ENCODE measurements at regions not wholly inside any gene's neighbourhood (a gene's known extent, or its start where the extent isn't known, plus 50 kb on each side); places are given as distances from the start of the nearest gene placed in this dataset. TPM values are rescaled to one million over a fixed set of nuclear protein-coding genes. Genes with fewer than 3 reads are reported as not detected.
"Not testable (repeated sequence)": the region's sequence is repeated elsewhere in the genome, so short reads cannot be mapped to it uniquely, and the experiment has no call there.

DNA sequence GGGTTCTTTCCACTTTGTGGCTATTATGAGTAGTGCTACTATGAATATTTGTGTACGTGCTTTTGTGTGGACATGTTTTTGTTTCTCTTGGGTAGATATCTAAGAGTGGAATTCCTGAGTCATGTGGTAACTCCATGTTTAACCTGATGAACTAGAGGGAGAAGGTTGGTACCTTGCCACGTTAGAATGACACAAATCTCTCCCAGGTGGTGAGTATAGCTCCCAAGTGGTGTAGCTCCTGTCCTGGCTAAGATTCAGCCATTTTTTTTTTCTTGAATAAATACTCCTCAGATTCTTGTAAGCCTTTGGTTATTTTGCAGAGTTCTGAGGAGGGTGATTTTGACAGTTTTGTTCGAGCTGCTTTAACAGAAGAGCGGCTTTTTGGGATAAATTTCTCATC lies 83.2 kb upstream of the DPP6 start:
- H3K27me3 ChIP-seq (ENCODE audit: control insufficient read depth, insufficient read depth, low read length); H3K36me3 ChIP-seq (ENCODE audit: control insufficient read depth, insufficient read depth, low read length); CTCF ChIA-PET; H3K4me3 ChIP-seq (ENCODE audit: low read depth, low read length); POLR2A ChIA-PET; DNase-seq (ENCODE audit: low read depth): not testable (repeated sequence)

DNA sequence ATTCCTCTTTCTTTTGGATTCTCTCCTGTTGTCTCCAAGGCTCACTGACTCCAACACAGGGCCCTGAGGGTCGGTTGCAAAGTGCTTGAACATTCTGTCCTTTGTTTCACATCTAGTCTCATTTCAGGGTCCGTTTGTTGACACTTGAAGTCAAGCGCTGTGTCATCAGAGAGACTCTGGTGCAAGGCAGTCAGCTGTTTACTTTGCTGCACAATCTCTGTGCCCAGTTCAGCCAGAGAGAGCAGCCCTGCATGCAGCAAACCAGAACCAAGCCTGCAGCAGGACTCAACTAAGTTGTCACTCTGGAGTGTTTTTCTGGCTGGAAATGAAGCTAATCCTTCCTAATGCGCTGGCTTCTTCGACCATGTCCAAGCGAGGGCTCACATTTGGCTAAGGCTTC lies 77.6 kb upstream of the DPP6 start:
- H3K36me3 ChIP-seq (ENCODE audit: control insufficient read depth, insufficient read depth, low read length); CTCF ChIA-PET; POLR2A ChIA-PET; DNase-seq (ENCODE audit: low read depth); H3K27me3 ChIP-seq (ENCODE audit: control insufficient read depth, insufficient read depth, low read length); H3K4me3 ChIP-seq (ENCODE audit: low read depth, low read length): not testable (repeated sequence)

DNA sequence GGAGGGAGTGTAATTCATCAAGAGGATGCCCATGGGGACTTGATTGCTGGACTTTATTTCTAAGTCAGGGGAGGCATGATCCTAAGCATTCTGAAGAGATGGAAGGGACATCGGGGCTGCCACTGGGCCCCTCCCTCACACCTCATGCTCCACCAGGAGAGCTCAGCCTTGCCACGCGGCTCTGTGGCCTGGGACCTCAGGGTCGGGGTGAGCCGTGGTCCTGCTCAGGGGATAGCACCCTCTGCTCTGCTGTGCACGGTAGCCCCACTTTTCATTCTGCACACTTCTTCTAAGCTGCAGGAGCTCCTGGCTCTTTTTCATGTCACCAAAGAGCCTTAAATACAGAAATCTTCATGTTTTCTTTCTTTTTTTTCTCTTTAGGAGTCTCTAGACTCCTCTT lies 75.5 kb upstream of the DPP6 start:
- POLR2A ChIA-PET; H3K27me3 ChIP-seq (ENCODE audit: control insufficient read depth, insufficient read depth, low read length); H3K4me3 ChIP-seq (ENCODE audit: low read depth, low read length); H3K36me3 ChIP-seq (ENCODE audit: control insufficient read depth, insufficient read depth, low read length); CTCF ChIA-PET; DNase-seq (ENCODE audit: low read depth): not testable (repeated sequence)

DNA sequence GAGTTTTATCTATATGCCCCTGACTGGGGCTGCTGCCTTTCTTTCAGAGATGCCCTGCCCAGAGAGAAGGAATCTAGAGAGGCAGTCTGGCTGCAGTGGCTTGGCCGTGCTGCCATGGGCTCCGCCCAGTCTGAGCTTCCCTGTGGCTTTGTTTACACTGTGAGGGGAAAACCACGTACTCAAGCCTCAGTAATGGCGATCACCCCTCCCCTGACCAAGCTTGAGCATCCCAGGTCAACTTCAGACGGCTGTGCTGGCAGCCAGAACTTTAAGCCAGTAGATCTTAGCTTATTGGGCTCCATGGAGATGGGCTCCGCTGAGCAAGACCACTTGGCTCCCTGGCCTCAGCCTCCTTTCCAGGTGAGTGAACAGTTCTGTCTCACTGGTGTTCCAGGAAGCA lies 69.0 kb upstream of the DPP6 start:
- H3K36me3 ChIP-seq (ENCODE audit: control insufficient read depth, insufficient read depth, low read length); POLR2A ChIA-PET; DNase-seq (ENCODE audit: low read depth); H3K27me3 ChIP-seq (ENCODE audit: control insufficient read depth, insufficient read depth, low read length); CTCF ChIA-PET; H3K4me3 ChIP-seq (ENCODE audit: low read depth, low read length): not testable (repeated sequence)

DNA sequence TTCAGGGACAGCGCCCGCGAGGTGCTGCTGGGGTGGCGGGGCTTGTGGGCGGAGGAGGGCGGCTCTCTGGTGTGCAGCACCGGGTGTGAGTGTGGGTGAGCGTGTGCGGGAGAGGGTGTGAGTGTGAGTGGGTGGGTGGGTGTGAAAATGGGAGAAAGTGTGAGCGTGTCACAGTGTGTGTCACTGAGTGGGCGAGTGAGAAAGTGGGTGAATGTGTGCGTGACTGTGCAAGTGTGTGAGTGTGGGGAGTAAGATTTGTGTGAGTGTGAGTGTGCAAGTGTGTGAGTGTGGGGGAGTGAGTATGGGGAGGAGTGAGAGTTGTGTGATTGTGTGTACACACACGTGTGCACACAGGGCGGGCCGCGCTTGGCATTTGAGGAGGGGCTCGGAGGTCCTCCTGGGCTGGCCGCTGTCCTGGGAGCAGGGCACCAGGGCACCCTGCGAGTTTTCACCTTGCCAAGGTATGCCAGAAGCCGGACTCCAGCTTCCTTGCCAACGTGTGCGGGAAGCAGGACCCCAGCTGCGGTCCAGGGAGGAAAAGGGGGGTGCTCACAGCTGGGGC lies 63.1 kb upstream of the DPP6 start:
- DNase-seq (ENCODE audit: low read depth); H3K4me3 ChIP-seq (ENCODE audit: low read depth, low read length); H3K36me3 ChIP-seq (ENCODE audit: control insufficient read depth, insufficient read depth, low read length); CTCF ChIA-PET; POLR2A ChIA-PET; H3K27me3 ChIP-seq (ENCODE audit: control insufficient read depth, insufficient read depth, low read length): not testable (repeated sequence)

DNA sequence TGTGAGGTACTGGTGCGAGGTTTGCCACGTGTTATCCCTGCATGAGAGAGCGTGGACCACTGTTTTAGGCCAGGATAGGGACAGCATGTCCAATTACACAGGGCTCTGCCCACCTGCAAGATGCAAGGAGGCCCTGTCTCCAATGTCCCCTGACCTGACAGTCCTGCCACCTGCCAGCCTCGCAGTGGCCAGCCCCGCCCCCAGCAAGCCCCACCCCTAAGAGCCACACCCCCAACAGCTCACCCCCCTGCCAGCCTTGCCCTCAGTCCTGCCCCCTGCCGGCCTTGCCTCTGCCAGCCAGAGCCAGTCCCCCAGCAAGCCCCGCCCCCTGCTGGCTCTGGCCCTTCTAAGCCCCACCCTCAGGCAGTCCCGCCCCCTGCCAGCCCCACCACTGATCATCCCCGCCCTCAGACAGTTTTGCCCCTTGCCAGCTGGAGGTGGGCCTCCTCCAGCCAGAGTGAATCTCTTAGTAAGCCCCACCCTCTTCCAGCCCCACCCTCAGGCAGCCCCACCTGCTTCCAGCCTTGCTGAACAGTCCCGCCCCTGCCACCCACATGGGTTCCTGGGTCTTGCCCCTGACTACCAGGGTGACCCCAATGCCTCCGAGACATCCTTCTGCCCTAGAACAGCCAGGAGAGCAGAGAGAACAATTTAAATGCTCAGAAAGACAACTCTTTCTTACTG lies 62.3 kb upstream of the DPP6 start:
- H3K4me3 ChIP-seq (ENCODE audit: low read depth, low read length); DNase-seq (ENCODE audit: low read depth); H3K27me3 ChIP-seq (ENCODE audit: control insufficient read depth, insufficient read depth, low read length); POLR2A ChIA-PET; H3K36me3 ChIP-seq (ENCODE audit: control insufficient read depth, insufficient read depth, low read length); CTCF ChIA-PET: not testable (repeated sequence)

DNA sequence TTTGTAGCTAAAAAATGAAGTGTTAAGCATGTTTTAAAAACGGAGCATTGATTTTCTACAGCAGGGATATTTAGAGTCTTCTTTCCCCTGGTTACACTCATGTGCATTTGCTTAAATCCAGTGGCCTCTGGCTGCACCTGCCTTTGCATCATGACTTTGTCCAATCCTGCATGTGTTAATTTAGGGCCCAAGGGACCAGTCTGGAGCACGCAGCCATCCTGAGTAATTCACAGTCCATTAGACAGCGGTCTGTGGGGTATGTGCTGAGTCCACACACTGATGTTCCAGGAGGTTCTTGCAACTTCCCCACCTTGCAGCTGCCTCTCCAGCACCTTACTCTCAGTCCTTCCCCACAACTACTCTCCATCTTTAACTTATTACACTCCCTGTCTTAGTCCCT lies 60.7 kb upstream of the DPP6 start:
- DNase-seq (ENCODE audit: low read depth); POLR2A ChIA-PET; H3K4me3 ChIP-seq (ENCODE audit: low read depth, low read length); H3K27me3 ChIP-seq (ENCODE audit: control insufficient read depth, insufficient read depth, low read length); H3K36me3 ChIP-seq (ENCODE audit: control insufficient read depth, insufficient read depth, low read length); CTCF ChIA-PET: not testable (repeated sequence)

DNA sequence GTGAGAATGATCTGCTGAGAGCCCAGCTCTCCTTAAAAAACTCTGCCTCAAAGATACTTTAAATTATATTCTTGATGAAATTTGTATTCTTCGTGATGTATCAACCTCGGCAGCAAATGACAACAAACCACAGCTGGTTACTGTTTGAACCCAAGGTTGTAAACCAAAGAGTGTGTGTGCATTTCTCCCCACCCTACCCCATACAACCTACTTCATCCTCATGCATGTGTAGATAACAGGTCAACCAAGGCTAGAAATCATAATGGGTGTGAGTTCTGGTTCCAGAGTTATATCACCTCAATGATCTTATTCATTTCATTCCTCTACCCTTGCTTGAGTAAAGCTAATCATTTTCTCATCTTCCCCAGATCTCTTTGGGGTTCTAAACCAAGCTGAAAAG lies 58.8 kb upstream of the DPP6 start:
- DNase-seq (ENCODE audit: low read depth); H3K27me3 ChIP-seq (ENCODE audit: control insufficient read depth, insufficient read depth, low read length); POLR2A ChIA-PET; H3K4me3 ChIP-seq (ENCODE audit: low read depth, low read length); CTCF ChIA-PET; H3K36me3 ChIP-seq (ENCODE audit: control insufficient read depth, insufficient read depth, low read length): not testable (repeated sequence)

DNA sequence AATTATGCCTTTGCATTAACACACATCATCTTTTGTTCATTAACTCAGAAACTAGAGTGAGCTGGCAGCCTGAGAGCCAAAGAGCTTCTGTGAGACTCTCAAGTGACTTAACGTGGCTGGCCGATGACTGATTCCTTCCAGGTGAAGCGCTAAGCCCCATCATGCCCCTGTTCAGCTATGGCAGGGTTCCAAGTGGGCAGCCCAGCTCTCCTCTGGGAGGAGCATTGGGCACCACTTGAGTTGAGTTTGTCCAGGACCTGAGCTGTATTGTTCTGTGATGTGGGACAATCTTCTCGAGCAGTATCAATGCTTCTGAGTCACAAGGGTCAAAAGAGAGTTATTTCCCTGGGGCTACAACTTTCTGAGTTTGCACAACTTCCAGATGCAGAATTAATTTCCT lies 53.3 kb upstream of the DPP6 start:
- H3K27me3 ChIP-seq (ENCODE audit: control insufficient read depth, insufficient read depth, low read length); DNase-seq (ENCODE audit: low read depth); H3K4me3 ChIP-seq (ENCODE audit: low read depth, low read length); CTCF ChIA-PET; POLR2A ChIA-PET; H3K36me3 ChIP-seq (ENCODE audit: control insufficient read depth, insufficient read depth, low read length): not testable (repeated sequence)

Small RNA genes lying in the stretch of these regions (small RNA-seq; reads per million reads assigned to genes)
- gene AC005588.1 (ENCODE audit: insufficient read length, low read depth, low replicate concordance) (not detected), gene AC079809.1 (ENCODE audit: insufficient read length, low read depth, low replicate concordance) (not detected)

Data from BJ (cell line).